Kidney epithelial cell (primary cell): ENCODE measurements at regions not wholly inside any gene's neighbourhood (a gene's known extent, or its start where the extent isn't known, plus 50 kb on each side); places are given as distances from the start of the nearest gene placed in this dataset.

ENCODE experiments used
- DNase-seq: peaks from one replicate; pipeline ENCODE4 v3.0.0-alpha.2; 2010; ENCODE audit warnings: low read depth
- H3K27me3 ChIP-seq: 2 replicates; pipeline ENCODE4 v1.6.0; 2011; ENCODE audit warnings: low read length; ENCODE audit not compliant: control insufficient read depth, insufficient read depth
- H3K36me3 ChIP-seq: 2 replicates; pipeline ENCODE4 v1.5.1; 2011; ENCODE audit warnings: low read length; ENCODE audit not compliant: control insufficient read depth, insufficient read depth
- H3K4me3 ChIP-seq: 2 replicates; pipeline ENCODE4 v1.5.1; 2011; ENCODE audit warnings: low read depth, mild to moderate bottlenecking, control low read depth, low read length
- TF ChIP-seq, protein P1 (sequence below): IDR thresholded peaks from 2 replicates; pipeline ENCODE4 v1.5.1; 2011; ENCODE audit warnings: mild to moderate bottlenecking, moderate library complexity, low read length, control low read depth, inconsistent platforms; ENCODE audit not compliant: insufficient read depth, poor library complexity, severe bottlenecking

DNA sequence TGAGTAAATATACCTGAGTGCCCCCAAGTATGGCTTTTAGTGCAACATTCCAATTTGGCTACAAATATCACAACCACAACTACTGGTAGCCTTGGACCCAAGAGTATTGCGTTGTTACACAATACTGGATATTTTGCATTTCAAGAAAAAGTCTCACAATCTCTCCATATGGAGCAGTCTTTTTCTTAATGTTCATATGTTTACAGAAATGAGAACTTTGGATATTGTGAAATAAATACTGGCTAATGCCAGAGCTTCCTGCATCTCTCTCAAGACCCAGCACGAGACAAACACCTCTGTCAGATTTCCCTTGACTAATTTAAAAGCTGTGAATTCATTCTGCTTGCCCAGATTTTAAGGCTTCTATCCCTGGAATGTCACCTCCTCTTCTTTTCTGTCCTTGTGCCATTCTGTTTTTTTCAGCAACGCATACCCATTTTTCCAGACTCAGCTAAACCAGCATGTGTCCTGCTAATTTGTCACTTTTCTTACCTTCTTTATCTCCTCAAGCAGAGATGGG is 136.2 kb upstream of the BACE2 start:
- Histone ChIP-seq H3K4me3 (no peak overlapping the region), H3K27me3 (no peaks in the 10 kb centered on the region), H3K36me3 (no peaks in the 10 kb centered on the region)
- TF ChIP-seq, protein P1, sequence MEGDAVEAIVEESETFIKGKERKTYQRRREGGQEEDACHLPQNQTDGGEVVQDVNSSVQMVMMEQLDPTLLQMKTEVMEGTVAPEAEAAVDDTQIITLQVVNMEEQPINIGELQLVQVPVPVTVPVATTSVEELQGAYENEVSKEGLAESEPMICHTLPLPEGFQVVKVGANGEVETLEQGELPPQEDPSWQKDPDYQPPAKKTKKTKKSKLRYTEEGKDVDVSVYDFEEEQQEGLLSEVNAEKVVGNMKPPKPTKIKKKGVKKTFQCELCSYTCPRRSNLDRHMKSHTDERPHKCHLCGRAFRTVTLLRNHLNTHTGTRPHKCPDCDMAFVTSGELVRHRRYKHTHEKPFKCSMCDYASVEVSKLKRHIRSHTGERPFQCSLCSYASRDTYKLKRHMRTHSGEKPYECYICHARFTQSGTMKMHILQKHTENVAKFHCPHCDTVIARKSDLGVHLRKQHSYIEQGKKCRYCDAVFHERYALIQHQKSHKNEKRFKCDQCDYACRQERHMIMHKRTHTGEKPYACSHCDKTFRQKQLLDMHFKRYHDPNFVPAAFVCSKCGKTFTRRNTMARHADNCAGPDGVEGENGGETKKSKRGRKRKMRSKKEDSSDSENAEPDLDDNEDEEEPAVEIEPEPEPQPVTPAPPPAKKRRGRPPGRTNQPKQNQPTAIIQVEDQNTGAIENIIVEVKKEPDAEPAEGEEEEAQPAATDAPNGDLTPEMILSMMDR = no peak
- no peak for DNase-seq

DNA sequence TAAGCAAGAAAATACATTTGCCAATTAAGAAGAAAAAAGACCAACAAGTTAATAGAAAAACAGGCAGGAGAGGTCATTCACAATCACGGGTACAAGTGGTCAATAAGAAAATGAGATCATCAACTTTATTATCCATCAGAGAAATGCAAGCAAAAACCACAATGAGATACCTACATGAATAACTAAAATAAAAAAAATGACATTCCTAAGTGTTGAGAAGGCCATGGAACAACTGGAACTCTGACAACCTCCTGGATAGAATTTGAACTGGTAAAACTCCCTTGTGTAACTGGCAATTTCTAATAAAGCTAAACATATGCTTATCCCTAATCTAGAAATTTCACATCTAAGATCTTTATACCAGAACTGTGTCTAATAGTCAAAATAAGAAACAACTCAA is 135.4 kb upstream of the BACE2 start:
- TF ChIP-seq, protein P1 = no peak
- Histone ChIP-seq H3K4me3 (no peak overlapping the region), H3K36me3 (no peaks in the 10 kb centered on the region), H3K27me3 (no peaks in the 10 kb centered on the region)
- DNase-seq = no peak

DNA sequence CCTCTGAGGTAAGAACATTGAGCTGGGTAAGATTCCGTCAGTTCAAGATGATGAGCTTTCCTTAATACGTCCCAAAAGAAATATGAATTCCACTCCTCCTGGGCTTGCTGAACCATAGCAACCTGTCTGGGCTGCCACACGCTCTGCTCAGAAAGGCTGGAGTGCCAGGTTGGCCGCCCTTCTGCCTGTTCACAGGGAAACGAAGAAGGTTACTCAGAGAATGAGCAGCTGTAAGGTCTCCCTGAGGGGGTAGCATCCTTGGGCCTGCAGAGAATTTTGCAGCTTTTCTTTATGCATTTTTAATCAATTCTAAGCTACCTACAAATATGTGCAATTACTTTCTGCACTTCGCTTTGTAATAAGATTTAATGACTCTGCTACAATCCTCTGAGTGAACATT is 130.7 kb upstream of the BACE2 start:
- no peaks in the 10 kb centered on the region for H3K27me3 ChIP-seq
- TF ChIP-seq, protein P1 = no peak
- no peaks in the 10 kb centered on the region for H3K36me3 ChIP-seq
- H3K4me3 ChIP-seq = no peak overlapping the region
- DNase-seq = no peak

DNA sequence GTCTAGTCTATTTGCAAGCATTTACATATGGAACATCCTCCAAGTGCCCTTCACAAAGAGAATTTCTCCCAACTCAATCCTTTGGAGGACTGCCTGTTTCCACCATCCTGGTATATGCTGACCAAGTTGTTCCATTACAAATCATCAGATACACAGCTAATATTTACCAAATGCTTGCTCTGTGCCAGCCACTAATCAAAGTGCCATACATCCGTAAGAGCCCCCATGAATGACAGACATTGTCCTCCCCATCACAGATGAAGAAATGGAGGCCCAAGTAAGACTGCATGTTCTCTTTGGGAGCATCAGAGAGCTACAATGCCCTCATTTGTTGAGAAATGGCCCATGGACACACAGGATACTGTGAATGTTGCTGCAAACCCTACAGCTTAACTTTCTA is 130.0 kb upstream of the BACE2 start:
- no peak overlapping the region for H3K4me3 ChIP-seq
- no peaks in the 10 kb centered on the region for H3K27me3 ChIP-seq
- no peaks in the 10 kb centered on the region for H3K36me3 ChIP-seq
- no peak for DNase-seq
- TF ChIP-seq, protein P1 = no peak

DNA sequence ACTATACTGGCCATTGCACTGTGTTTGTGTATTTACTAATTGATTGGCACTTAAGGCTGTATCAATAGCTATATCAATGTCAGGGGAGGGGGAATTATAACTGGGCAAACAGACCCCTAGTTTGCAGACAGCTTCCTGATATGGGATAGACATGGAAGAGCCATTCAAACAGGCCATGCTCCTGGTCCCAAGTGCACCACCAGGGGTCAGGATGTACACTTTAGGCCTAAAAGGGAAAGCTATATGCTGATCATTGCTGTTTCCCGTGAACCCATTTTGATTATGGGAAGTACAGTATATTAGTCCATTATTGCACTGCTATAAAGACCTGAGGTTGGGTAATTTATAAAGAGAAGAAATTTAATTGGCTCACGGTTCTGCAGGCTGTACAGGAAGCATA is 124.9 kb upstream of the BACE2 start:
- no peak for DNase-seq
- Histone ChIP-seq H3K27me3 (no peaks in the 10 kb centered on the region), H3K4me3 (no peak overlapping the region), H3K36me3 (no peaks in the 10 kb centered on the region)
- TF ChIP-seq, protein P1 = no peak

DNA sequence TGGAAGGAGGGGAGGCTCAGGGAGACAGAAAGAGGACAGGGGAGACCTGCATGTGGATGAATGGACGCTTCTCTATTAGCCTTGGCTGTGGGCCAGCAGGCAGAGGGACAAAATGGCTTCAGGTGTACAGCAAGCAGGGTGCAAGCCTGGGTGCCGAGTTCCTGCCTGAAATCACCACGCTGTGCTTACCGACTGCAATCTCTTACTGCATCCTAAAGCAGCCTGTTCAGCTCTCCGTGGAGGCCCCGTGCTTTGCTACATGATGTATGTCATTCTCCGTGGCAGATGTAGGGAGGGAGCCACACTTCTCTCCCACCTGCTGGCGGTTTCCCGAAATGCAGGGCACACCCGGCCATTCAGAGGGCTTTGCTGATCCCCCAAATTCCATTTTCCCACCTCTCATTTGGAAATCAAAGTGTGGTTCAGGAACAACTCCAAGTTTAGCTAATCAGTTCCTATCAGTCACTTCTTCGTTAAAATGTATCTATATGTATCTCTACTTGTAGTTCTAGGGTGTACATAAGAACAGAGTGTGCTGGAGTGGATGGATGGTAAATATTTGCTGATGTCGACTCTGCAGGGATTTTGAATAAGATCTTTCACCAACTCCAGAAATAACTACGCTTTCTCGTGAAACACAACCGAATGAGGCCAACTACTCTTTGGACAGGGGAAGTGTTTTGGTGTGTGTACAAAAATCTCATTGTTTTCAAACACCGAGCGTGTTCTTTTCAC is 122.3 kb upstream of the BACE2 start:
- TF ChIP-seq, protein P1 = peak; percentile 32
- Histone ChIP-seq H3K36me3 (no peaks in the 10 kb centered on the region), H3K4me3 (no peak overlapping the region), H3K27me3 (no peaks in the 10 kb centered on the region)
- no peak for DNase-seq
